Body of pancreas (tissue), 4 donors: ENCODE measurements at regions not wholly inside any gene's neighbourhood (a gene's known extent, or its start where the extent isn't known, plus 50 kb on each side); places are given as distances from the start of the nearest gene placed in this dataset.

ENCODE experiments used
- CTCF ChIP-seq, 7 experiments: fragments of 450-650 bp in 4 of 7; fragments of 200-600 bp in 3 of 7; sonication (generic) in 3 of 7; IDR thresholded peaks; one replicate each; pipeline ENCODE4 v1.5.1; 2016 to 2019; ENCODE audit warnings: antibody characterized with exemption in 7 of 7
- POLR2A ChIP-seq, 3 donors: fragments of 450-650 bp; IDR thresholded peaks; one replicate each; pipeline ENCODE4 v1.6.1; 2016; ENCODE audit warnings: antibody characterized with exemption in 3 of 3, mild to moderate bottlenecking in 2 of 3

DNA sequence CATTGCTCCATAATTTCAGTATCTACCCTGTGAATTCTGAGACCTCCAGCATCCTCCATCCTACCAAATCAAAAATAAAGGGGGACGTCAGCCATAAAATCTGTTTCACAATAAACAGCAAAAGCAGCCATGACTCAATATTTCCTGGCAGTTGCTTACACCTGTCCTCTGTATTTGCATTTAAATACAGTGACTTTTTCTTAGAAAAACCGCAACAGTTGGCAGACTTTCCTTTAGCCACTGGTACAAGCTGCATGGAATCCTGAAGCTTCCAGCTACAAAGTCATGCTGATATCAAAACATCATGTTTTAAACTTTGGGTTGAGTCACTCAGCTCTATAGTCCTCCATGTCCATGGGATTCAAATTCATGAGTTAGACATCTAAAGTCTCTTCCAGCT, 278.0 kb upstream of the KAZN start:
- no peak for TF ChIP-seq CTCF (IDR thresholded peaks at IDR 0.05)
- no peak for TF ChIP-seq POLR2A (IDR thresholded peaks at IDR 0.05)
